Neuronal stem cell (in vitro differentiated cells): ENCODE measurements at regions not wholly inside any gene's neighbourhood (a gene's known extent, or its start where the extent isn't known, plus 50 kb on each side); places are given as distances from the start of the nearest gene placed in this dataset.

Source experiments
- DNase-seq: peaks from one replicate; pipeline ENCODE4 v3.0.0-alpha.2; 2013; ENCODE audit warnings: low spot score
- H2AFZ ChIP-seq: one replicate; pipeline ENCODE4 v1.6.1; 2013; ENCODE audit warnings: mild to moderate bottlenecking, low read length, inconsistent platforms
- H2AK5ac ChIP-seq: 2 replicates; pipeline ENCODE4 v1.6.1; 2013; ENCODE audit warnings: low read depth, mild to moderate bottlenecking, inconsistent platforms, low read length, moderate library complexity, mixed read lengths
- H2BK120ac ChIP-seq: 2 replicates; pipeline ENCODE4 v1.6.1; 2013; ENCODE audit warnings: low read depth, mild to moderate bottlenecking, inconsistent platforms, low read length, moderate library complexity, mixed read lengths
- H2BK12ac ChIP-seq: one replicate; pipeline ENCODE4 v1.6.1; 2013; ENCODE audit warnings: low read length, inconsistent platforms
- H2BK15ac ChIP-seq: 2 replicates; pipeline ENCODE4 v1.6.1; 2013; ENCODE audit warnings: mild to moderate bottlenecking, low read length, inconsistent platforms, mixed read lengths
- H2BK5ac ChIP-seq: one replicate; pipeline ENCODE4 v1.6.1; 2013; ENCODE audit warnings: inconsistent platforms, mild to moderate bottlenecking, low read length, moderate library complexity
- H3K14ac ChIP-seq: one replicate; pipeline ENCODE4 v1.6.1; 2013; ENCODE audit warnings: low read length, inconsistent platforms
- H3K18ac ChIP-seq: 2 replicates; pipeline ENCODE4 v1.6.1; 2013; ENCODE audit warnings: low read length, inconsistent platforms
- H3K23ac ChIP-seq: 2 replicates; pipeline ENCODE4 v1.6.1; 2013; ENCODE audit warnings: low read depth, mild to moderate bottlenecking, mixed read lengths, low read length, inconsistent platforms; ENCODE audit not compliant: poor library complexity
- H3K27ac ChIP-seq: replicated peaks from 3 replicates; pipeline ENCODE4 v1.5.1; 2013; ENCODE audit warnings: low read length, inconsistent platforms
- H3K27me3 ChIP-seq, 3 experiments: 2 replicates each; pipeline ENCODE4 v1.6.1; 2013; ENCODE audit warnings: low read length in 3 of 3, mild to moderate bottlenecking in 2 of 3, inconsistent platforms in 1 of 3, low read depth in 1 of 3, mixed read lengths in 1 of 3, moderate library complexity in 1 of 3; ENCODE audit not compliant: control insufficient read depth in 3 of 3, insufficient read depth in 3 of 3
- H3K36me3 ChIP-seq, 2 donors: replicated peaks in 1 of 2; 2 replicates each; pipeline ENCODE4 v1.6.1; 2013; ENCODE audit warnings: low read length in 2 of 2; ENCODE audit not compliant: control insufficient read depth in 2 of 2, insufficient read depth in 2 of 2
- H3K4ac ChIP-seq: 2 replicates; pipeline ENCODE4 v1.6.1; 2013; ENCODE audit warnings: inconsistent platforms, mild to moderate bottlenecking, low read length, moderate library complexity
- H3K4me1 ChIP-seq, 2 donors: 1 replicate in 1 of 2; 2 replicates in 1 of 2; pipeline ENCODE4 v1.6.1; 2013; ENCODE audit warnings: low read length in 2 of 2, low read depth in 1 of 2; ENCODE audit not compliant: control insufficient read depth in 2 of 2, insufficient read depth in 1 of 2
- H3K4me2 ChIP-seq: one replicate; pipeline ENCODE4 v1.6.1; 2013; ENCODE audit warnings: mild to moderate bottlenecking, low read length, inconsistent platforms; ENCODE audit not compliant: insufficient read depth, poor library complexity, severe bottlenecking
- H3K4me3 ChIP-seq, 2 donors: 2 replicates each; pipeline ENCODE4 v1.5.1; 2013; ENCODE audit warnings: low read length in 2 of 2, mild to moderate bottlenecking in 2 of 2, inconsistent platforms in 1 of 2, moderate library complexity in 1 of 2
- H3K79me1 ChIP-seq: one replicate; pipeline ENCODE4 v1.6.1; 2013; ENCODE audit warnings: low read depth, mild to moderate bottlenecking, inconsistent platforms, low read length, moderate library complexity
- H3K9ac ChIP-seq: one replicate; pipeline ENCODE4 v1.6.1; 2013; ENCODE audit warnings: mild to moderate bottlenecking, low read depth, low read length, inconsistent platforms; ENCODE audit not compliant: poor library complexity
- H3K9me3 ChIP-seq, 2 donors: replicated peaks in 1 of 2; 2 replicates each; pipeline versions ENCODE3 to v1.6.1; 2013; ENCODE audit warnings: low read length in 2 of 2, mild to moderate bottlenecking in 2 of 2, inconsistent platforms in 1 of 2, low read depth in 1 of 2, mixed read lengths in 1 of 2, moderate library complexity in 1 of 2; ENCODE audit not compliant: control insufficient read depth in 2 of 2, insufficient read depth in 1 of 2
- H4K8ac ChIP-seq: one replicate; pipeline ENCODE4 v1.6.1; 2013; ENCODE audit warnings: low read depth, mild to moderate bottlenecking, inconsistent platforms, low read length, moderate library complexity
- H4K91ac ChIP-seq: one replicate; pipeline ENCODE4 v1.6.1; 2013; ENCODE audit warnings: low read length, low read depth, mild to moderate bottlenecking, inconsistent platforms; ENCODE audit not compliant: poor library complexity
- WGBS, 2 donors: extraction: QIAGEN DNeasy Blood & Tissue Kit; methylation state at CpG; one replicate each; pipeline ENCODE4 v1.1.7; 2013; ENCODE audit warnings: missing lambda C conversion rate in 2 of 2, mixed read lengths in 1 of 2; ENCODE audit not compliant: insufficient read length in 2 of 2, insufficient replicate concordance in 1 of 2; ENCODE audit errors: extremely low coverage in 2 of 2; 5-methylcytosine and 5-hydroxymethylcytosine counted together

DNA sequence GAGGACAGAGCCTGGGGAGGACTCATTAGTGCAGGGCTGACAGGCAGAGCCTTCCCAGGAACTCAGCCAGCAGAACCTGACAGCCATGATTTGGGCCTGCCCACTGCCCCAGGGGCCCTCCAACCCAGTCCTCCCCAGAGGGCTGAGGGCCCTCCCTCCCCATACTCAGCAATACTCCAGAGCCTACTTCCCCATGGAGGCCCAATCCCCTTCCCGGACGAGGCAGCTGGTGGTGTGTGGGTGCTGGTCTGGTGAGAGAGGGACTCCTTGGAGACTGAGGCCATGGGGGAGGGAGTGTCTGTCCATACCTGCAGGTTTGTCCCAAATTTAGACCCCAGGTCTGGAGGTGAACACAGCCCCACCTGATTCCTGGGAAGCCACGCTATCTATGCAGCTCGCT lies 120.9 kb upstream of the MLN start:
- Histone ChIP-seq H4K91ac (no peak overlapping the region), H2BK120ac (no peak overlapping the region), H3K18ac (peak overlapping the region; percentile 26), H3K27me3 (no peaks in the 10 kb centered on the region), H3K9ac (no peak overlapping the region), H3K23ac (peak overlapping the region; percentile 7), H3K14ac (no peak overlapping the region), H3K4me1 (no peaks in the 10 kb centered on the region), H3K36me3 (no peaks in the 10 kb centered on the region), H3K9me3 (no peaks in the 10 kb centered on the region), H2BK15ac (no peak overlapping the region), H3K4me3 (no peak overlapping the region), H2AK5ac (peak overlapping the region; percentile 33), H2BK5ac (no peak overlapping the region), H2AFZ (no peak overlapping the region), H3K4me2 (no peak overlapping the region), H3K4ac (no peak overlapping the region), H3K27ac (no peak overlapping the region), H4K8ac (no peak overlapping the region), H2BK12ac (no peak overlapping the region), H3K79me1 (no peaks in the 10 kb centered on the region)
- WGBS, 2 donors, result no CpG with 5 or more reads among the region's 4 CpGs
- no peak for DNase-seq

DNA sequence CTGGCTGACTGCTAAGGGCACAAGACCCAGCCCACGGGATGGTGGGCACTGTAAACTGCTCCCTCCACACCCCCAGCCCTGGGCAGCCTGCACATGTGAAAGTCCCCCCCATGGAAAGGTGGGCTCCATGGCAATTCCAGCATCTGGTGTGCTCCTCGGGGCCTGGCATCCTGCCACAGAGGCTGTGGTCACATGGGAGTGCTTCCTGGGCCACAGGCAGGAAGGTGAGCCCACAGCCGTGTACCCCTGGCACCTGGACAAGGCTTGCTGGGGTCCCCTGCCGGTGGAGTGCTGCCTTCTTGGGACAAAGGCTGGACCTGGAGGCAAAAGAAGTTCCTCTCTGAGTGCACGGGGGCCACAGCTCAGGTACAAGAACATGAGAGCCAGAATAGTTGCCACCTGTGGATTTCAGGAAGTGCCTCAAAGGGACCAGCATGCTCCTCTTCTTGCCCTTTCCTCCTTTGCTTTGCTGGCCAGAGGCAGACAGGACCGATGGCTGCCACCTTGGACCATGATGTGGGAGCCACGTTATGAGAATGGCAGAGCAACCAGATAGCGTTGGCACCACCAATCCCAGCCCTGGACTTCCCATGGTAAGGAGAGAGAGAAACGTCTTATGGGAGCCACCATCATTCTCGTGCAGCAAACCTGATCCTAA lies 120.2 kb upstream of the MLN start:
- no peak overlapping the region for H2BK12ac ChIP-seq
- H3K23ac ChIP-seq, result no peak overlapping the region
- H3K79me1 ChIP-seq, result no peaks in the 10 kb centered on the region
- H3K4ac ChIP-seq, result no peak overlapping the region
- no peak overlapping the region for H4K8ac ChIP-seq
- H4K91ac ChIP-seq, result no peak overlapping the region
- H3K36me3 ChIP-seq, result no peaks in the 10 kb centered on the region
- H3K9ac ChIP-seq, result no peak overlapping the region
- H2BK5ac ChIP-seq, result no peak overlapping the region
- no CpG with 5 or more reads among the region's 10 CpGs for WGBS, 2 donors
- H3K27ac ChIP-seq, result no peak overlapping the region
- no peak overlapping the region for H2AFZ ChIP-seq
- H3K27me3 ChIP-seq, result peaks cover 0 to 1% (median 0%) of the 10 kb centered on the region in 3 experiments
- peaks cover 0 to 1% of the 10 kb centered on the region in 2 donors for H3K4me1 ChIP-seq
- H3K4me3 ChIP-seq, result no peak overlapping the region
- H2BK120ac ChIP-seq, result no peak overlapping the region
- no peak for DNase-seq
- no peak overlapping the region for H3K18ac ChIP-seq
- no peak overlapping the region for H2BK15ac ChIP-seq
- H3K14ac ChIP-seq, result no peak overlapping the region
- H3K4me2 ChIP-seq, result no peak overlapping the region
- peak overlapping the region; percentile 9 for H2AK5ac ChIP-seq
- no peaks in the 10 kb centered on the region for H3K9me3 ChIP-seq

DNA sequence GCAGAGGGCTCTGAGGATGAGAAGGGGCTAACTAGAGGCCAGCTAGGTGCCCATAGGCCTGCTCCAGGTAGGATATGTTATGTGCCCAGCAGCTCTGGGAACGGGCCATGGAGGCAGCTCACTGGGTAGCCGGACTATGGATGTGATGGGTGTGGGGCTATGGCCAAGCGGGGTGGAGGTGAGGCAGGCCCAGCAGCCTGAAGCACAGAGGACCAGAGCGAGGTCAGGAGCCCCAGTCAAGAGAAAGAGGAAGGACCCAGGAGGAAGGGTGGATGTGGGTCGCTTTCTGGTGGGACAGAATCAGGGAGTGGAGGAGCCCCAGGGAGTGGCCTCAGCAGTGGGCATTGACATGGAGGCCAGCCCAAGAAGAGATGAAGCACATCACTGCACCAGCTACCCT lies 117.9 kb upstream of the MLN start:
- H4K91ac ChIP-seq, result no peak overlapping the region
- no peaks in the 10 kb centered on the region for H3K79me1 ChIP-seq
- peak overlapping the region; percentile 43 for H4K8ac ChIP-seq
- no peak overlapping the region for H3K14ac ChIP-seq
- H3K4ac ChIP-seq, result no peak overlapping the region
- H3K4me1 ChIP-seq, result peaks cover 0 to 2% of the 10 kb centered on the region in 2 donors
- H2BK120ac ChIP-seq, result no peak overlapping the region
- H2BK15ac ChIP-seq, result peak overlapping the region; percentile 38
- no peak overlapping the region for H2AK5ac ChIP-seq
- H3K9ac ChIP-seq, result no peak overlapping the region
- peak overlapping the region; percentile 62 for H3K18ac ChIP-seq
- no peak overlapping the region for H3K27ac ChIP-seq
- no peaks in the 10 kb centered on the region for H3K36me3 ChIP-seq
- H2BK12ac ChIP-seq, result no peak overlapping the region
- H2BK5ac ChIP-seq, result no peak overlapping the region
- H3K23ac ChIP-seq, result no peak overlapping the region
- peaks cover 0 to 4% (median 0%) of the 10 kb centered on the region in 3 experiments for H3K27me3 ChIP-seq
- H3K4me2 ChIP-seq, result no peak overlapping the region
- no CpG with 5 or more reads among the region's 5 CpGs for WGBS, 2 donors
- no peak for DNase-seq
- H2AFZ ChIP-seq, result no peak overlapping the region
- no peak overlapping the region for H3K4me3 ChIP-seq
- peaks cover 0 to 2% of the 10 kb centered on the region in 2 donors for H3K9me3 ChIP-seq

DNA sequence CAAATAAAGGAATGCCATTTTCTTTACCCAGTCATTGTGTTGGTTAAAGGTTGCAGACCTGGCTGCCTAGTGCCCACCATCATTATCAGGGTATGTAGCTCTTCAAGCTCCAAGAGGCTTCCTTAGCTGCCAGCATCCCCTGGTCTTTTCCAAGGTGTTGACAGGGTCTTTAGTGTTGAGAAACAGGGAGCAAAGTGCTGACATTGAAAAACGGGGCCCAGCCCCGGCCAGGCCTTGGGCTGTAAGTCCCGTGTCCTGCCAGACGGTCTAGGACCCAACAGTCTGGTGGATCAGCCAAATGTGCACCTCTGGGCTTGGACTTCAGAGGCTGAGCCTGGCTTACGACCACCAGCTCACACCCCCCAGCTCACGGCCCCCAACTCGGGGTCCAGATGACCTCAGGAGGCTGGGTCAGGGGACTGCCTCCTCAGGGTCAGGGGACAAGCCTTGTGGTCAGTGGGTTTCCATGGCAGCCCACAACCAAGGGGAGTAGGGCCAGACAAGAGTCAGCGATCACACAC lies 114.4 kb upstream of the MLN start:
- H3K27me3 ChIP-seq, result peaks cover 0 to 18% (median 0%) of the 10 kb centered on the region in 3 experiments
- no peak overlapping the region for H3K23ac ChIP-seq
- no peak overlapping the region for H3K18ac ChIP-seq
- H3K9ac ChIP-seq, result no peak overlapping the region
- peaks cover 0 to 2% of the 10 kb centered on the region in 2 donors for H3K9me3 ChIP-seq
- H2AFZ ChIP-seq, result no peak overlapping the region
- no peak overlapping the region for H3K27ac ChIP-seq
- H3K4me1 ChIP-seq, result peaks cover 0 to 2% of the 10 kb centered on the region in 2 donors
- H4K91ac ChIP-seq, result no peak overlapping the region
- no peak overlapping the region for H2BK5ac ChIP-seq
- no peak overlapping the region for H2BK120ac ChIP-seq
- H3K36me3 ChIP-seq, result no peaks in the 10 kb centered on the region
- no peak overlapping the region for H4K8ac ChIP-seq
- H3K79me1 ChIP-seq, result no peaks in the 10 kb centered on the region
- H3K4me2 ChIP-seq, result no peak overlapping the region
- DNase-seq, result no peak
- H3K14ac ChIP-seq, result peak overlapping the region; percentile 79
- H2BK12ac ChIP-seq, result no peak overlapping the region
- no peak overlapping the region for H3K4ac ChIP-seq
- peak overlapping the region; percentile 53 for H2AK5ac ChIP-seq
- no peak overlapping the region for H2BK15ac ChIP-seq
- no CpG with 5 or more reads among the region's 8 CpGs for WGBS, 2 donors
- H3K4me3 ChIP-seq, result no peak overlapping the region
